DMS153 treated with DMSO at 0.1 percent for 48 hours (cell line): ENCODE measurements at regions not wholly inside any gene's neighbourhood (a gene's known extent, or its start where the extent isn't known, plus 50 kb on each side); places are given as distances from the start of the nearest gene placed in this dataset.
"Not testable (repeated sequence)": the region's sequence is repeated elsewhere in the genome, so short reads cannot be mapped to it uniquely, and the experiment has no call there.

Experiments
- DNase-seq: peaks from one replicate; lab custom pipeline; 2025; ENCODE audit not compliant: unreplicated experiment; lab: John Stamatoyannopoulos, UW

GRCh38 chr20:54324041-54324440, 116.2 kb downstream of the PFDN4 start:
- DNase-seq, result no peak

GRCh38 chr20:54324652-54325285, 116.9 kb downstream of the PFDN4 start:
- DNase-seq, result no peak

GRCh38 chr20:54335299-54335698, 127.4 kb downstream of the PFDN4 start:
- DNase-seq, result no peak

- DNase-seq, result no peak
Observed at GRCh38 chr20:54337144-54337543, 129.3 kb downstream of the PFDN4 start.

GRCh38 chr20:54339093-54339492, 131.2 kb downstream of the PFDN4 start:
- no peak for DNase-seq

GRCh38 chr20:54340206-54340605, 132.3 kb downstream of the PFDN4 start:
- DNase-seq, result no peak

GRCh38 chr20:54340667-54341081, 132.8 kb downstream of the PFDN4 start:
- no peak for DNase-seq

- DNase-seq, result no peak
Observed at GRCh38 chr20:54342258-54342920, 133.0 kb upstream of the DOK5 start.

GRCh38 chr20:54343099-54343498, 132.3 kb upstream of the DOK5 start:
- DNase-seq, result no peak

GRCh38 chr20:54343634-54344033, 131.8 kb upstream of the DOK5 start:
- DNase-seq, result no peak

- DNase-seq, result no peak
Observed at GRCh38 chr20:54344832-54345231, 130.6 kb upstream of the DOK5 start.

GRCh38 chr20:54345301-54345724, 130.1 kb upstream of the DOK5 start:
- no peak for DNase-seq

GRCh38 chr20:54345821-54346220, 129.6 kb upstream of the DOK5 start:
- no peak for DNase-seq

- DNase-seq, result peak; percentile 16
Observed at GRCh38 chr20:54346276-54346675, 129.1 kb upstream of the DOK5 start.

- no peak for DNase-seq
Observed at GRCh38 chr20:54347166-54347833, 128.1 kb upstream of the DOK5 start.

- DNase-seq, result no peak
Observed at GRCh38 chr20:54350415-54350814, 125.0 kb upstream of the DOK5 start.

- DNase-seq, result no peak
Observed at GRCh38 chr20:54351371-54352136, 123.8 kb upstream of the DOK5 start.

- DNase-seq, result not testable (repeated sequence)
Observed at GRCh38 chr20:54352541-54352940, 122.9 kb upstream of the DOK5 start.

GRCh38 chr20:54353292-54353691, 122.1 kb upstream of the DOK5 start:
- DNase-seq, result no peak

GRCh38 chr20:54355631-54356280, 119.6 kb upstream of the DOK5 start:
- no peak for DNase-seq

- no peak for DNase-seq
Observed at GRCh38 chr20:54356801-54357200, 118.6 kb upstream of the DOK5 start.
